ENCODE measurements at regions not wholly inside any gene's neighbourhood (a gene's known extent, or its start where the extent isn't known, plus 50 kb on each side); places are given as distances from the start of the nearest gene placed in this dataset.
"Not testable (repeated sequence)": the region's sequence is repeated elsewhere in the genome, so short reads cannot be mapped to it uniquely, and the experiment has no call there.

DNA sequence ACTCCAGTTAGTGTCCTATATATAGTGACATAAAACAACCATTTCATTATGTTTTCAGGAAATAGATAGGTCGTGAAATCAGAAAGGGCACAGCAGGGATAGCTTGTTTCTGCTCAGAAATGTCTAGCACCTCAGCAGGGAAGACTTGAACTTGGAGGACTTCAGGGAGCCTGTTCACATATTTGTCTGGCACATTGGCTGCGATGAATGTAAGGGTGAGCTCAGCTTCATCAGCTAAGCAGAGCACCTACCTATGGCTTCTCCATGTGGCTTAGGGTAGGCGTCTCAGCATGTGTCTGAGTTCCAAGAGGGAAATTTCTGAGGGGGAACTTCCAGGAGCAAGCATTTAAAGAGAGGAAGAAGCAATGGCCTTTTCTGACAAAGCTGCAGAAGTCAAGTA is 126.2 kb downstream of the PCDH10 start:
- no peak for DNase-seq

DNA sequence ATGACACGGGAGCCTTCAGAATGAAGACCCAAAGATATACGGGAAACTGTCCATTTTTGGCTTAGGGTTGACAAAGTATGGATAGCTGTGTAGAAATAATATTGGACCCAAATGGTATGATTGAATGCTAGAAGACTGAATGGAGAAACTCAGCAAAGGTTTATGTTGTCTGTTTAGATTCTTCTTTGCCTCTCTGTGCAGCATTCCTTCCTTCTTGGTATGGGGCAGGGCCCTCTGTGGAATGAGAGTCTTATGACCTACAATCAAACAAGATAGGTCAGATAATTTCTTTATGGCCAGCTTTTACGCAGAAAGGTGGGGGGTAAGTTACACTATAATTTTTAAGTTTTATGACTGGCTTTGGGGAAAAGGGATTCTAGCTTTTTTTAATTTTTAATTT is 124.3 kb downstream of the PCDH10 start:
- no peak for DNase-seq

DNA sequence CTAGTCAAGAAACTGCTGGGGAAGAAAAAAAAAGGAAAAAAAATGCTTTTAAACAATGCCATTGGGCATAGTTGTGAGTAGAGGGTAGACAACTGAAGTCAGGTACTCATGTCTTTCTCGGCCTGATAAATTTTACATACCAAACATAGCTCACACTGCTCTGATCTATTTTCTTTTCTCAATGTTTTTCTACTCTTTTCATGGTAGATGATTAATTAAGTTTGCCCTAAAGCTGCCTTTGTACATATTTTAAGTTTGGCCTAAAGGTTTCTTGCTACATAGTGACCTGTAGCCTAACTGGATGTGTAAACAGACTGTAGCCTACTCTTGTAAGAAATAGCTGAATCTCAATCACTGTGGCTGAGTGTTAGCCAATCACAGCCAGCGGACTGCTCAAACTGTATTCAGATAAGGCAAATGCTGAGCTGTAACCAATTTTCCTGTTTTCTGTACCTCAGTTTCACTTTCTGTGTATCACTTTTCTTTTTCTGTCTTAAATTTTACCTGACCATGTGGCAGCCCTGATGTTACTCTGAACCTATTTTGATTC is 121.0 kb downstream of the PCDH10 start:
- no peak for DNase-seq

DNA sequence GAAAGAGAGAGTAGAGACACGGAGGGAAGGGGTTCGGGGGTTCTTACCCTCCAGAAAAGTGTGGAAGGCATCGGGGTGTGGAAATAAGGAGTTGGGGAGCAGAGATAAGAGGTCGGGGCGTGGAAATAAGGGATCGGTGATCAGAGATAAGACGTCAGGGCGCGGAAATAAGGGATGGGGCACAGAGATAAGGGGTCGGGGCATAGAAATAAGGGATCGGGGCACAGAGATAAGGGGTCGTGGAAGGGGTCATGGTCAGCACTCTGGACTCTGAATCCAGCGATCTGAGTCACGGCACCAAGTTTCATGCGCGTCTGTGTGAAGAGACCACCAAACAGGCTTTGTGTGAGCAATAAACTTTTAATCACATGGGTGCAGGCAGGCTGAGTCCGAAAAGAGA is 119.1 kb downstream of the PCDH10 start:
- DNase-seq: no peak

DNA sequence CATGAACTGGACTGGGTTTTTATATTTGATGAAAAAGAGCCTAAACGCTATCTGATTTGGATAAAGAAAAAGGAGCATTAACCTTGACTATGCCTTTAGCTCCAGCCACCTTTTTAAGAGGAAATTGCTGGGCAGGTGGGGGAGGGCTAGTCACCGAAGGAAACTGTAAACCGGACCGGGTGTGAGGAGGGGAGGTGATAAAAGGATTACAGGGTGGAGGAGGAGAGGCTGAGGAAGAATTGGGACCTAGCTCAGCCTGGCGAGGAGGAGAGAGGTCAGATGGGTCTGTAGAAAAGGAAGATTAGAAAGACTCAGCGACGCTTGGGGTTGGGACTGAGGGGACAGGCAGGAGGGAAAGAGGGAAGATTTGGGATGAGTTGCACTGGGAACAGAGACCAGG is 118.4 kb downstream of the PCDH10 start:
- not testable (repeated sequence) for DNase-seq

DNA sequence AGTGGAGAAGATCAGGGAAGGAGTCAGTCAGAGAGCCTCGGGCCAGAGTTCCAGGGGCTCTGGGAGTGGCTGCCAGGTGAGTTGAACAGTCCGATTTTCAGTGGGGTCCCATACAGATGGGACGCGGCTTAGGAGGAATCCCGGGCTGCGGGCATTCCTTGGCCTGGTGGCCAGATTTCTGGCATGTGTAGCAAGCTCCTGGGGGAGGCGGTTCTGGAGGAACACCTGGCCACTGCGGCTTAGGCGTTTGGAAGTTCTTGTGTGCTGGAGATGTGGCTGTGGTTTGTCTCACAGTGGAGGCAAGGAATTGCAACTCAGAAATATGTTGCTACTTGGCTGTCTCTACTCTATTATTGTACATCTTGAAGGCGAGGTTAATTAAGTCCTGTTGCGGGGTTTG is 117.9 kb downstream of the PCDH10 start:
- not testable (repeated sequence) for DNase-seq

DNA sequence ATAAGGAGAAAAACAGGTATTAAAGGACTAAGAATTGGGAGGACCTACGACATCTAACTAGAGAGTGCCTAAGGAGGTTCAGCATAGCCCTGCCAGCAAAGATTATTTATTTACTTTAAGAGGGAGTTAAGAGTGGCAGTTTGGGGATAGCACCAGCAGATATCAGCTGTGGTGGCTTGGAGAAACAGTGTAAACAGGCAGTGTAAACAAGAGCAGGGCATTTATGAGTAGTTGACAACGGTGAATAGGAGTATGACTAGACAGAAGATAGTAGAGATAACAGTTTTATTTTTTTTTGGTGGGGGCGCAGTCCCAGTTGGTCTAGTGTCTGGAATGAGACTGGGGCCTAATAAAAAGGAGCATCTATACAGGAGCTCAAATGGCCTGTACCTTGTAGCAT is 115.2 kb downstream of the PCDH10 start:
- DNase-seq: not testable (repeated sequence)

DNA sequence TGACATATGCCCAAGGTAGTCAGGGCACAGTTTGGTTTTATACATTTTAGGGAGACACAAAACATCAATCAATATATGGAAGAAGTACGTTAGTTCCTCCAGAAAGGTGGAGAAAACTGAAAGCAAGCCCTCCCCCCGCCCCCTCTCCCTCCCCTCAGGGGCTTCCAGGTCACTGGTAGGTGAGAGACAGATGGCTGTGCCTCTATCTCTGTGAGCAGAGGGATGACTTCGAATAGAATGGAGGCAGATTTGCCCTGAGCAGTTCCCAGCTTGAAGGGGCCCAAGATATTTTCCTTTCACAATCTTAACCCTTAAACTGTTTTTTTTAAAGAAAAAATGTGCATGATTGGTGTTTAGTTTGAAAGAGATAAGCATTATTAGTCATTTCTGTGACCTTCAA is 114.0 kb downstream of the PCDH10 start:
- DNase-seq: no peak

DNA sequence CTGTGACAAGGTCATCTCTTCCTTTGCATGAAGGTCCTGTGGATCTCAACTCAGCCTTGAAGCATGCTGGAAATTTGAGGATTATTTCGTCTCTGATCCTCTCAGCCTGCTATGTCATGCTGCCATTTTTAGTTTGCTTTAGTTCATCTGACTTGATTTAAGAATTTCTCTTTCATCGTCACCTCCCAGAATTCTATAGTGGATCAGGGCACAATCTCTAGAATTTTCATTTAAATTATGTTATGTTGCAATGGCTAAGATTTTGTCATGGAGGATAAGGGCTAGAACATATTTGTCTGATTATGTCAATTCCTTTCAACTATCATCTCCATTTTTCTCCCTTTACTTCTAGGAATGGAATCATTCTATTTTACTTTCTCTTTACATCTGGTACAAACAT is 98.8 kb downstream of the PCDH10 start:
- DNase-seq: no peak

DNA sequence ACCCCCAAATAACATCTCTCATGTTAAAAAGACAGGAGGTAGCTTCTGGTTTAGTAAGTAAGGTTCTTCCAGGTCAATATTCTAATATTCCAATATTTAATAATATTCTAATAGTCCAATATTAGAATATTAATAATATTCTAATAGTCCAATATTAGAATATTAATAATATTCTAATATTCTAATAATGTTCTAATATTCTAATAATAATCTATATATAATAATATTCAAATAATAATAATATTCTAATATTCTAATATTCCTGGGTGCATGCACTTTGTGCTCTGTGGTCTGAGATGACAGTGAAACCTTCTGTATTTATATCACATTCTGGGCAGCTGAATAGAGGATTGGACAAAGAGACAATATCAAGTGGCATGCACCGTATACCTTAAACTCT is 96.1 kb downstream of the PCDH10 start:
- no peak for DNase-seq

Data from activated CD4-positive, alpha-beta T cell treated with anti-CD3 and anti-CD28 coated beads, Interleukin-2, amount 50 U/mL, for 16 hours (primary cell).